ENCODE measurements at regions not wholly inside any gene's neighbourhood (a gene's known extent, or its start where the extent isn't known, plus 50 kb on each side); places are given as distances from the start of the nearest gene placed in this dataset.

DNA sequence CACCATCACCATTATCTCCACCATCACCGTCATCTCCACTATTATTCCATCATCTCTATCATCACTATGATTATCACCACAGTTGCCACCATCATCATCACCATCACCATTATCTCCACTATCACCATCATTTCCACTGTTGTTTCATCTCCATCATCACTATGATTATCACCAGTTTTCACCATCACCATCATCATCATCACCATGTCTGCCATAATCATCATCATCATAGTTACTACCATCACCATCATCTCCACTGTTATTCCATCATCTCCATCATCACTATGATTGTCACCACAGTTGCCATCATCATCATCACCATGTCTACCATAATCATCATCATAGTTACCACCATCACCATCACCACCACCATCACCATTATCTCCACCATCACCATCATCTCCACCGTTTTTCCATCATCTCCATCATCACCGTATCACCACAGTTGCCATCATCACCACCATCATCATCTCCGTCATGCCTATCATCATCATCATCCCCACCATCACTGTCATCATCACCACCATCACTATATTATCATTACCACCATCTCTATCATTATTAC is 264.9 kb downstream of the BRD1 start:
- TF ChIP-seq CTCF (IDR thresholded peaks at IDR 0.05) (no peak), EZH2 (IDR thresholded peaks at IDR 0.05; ENCODE audit: borderline replicate concordance, insufficient read depth, low read depth, low read length, poor library complexity, severe bottlenecking) (no peak)
